NCI-H2081 (cell line): ENCODE measurements at regions not wholly inside any gene's neighbourhood (a gene's known extent, or its start where the extent isn't known, plus 50 kb on each side); places are given as distances from the start of the nearest gene placed in this dataset.
"Not testable (repeated sequence)": the region's sequence is repeated elsewhere in the genome, so short reads cannot be mapped to it uniquely, and the experiment has no call there.

Experiments
- DNase-seq, 2 experiments: peaks; one replicate each; lab custom pipeline; 2025; lab: John Stamatoyannopoulos, UW

DNA sequence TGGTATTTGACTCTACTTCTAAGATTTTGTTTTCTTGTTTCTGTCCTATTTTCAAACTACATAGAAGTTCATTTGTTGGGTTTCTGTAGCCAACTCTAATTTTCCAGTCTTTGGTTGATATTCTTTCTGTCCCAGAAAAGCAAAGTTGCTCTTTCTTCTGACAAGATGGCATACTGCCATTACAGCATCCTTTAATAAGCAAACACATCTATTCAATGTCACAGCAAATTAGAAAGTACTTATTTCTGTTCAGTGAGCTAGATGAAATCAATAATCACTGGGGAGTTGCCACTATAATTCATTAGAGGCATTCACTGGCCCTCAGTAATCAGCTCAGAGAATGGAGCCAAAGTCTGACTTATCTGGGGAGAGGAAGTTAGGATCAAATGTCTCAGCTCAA lies 1258.0 kb upstream of the IGFBP7 start:
- DNase-seq: peak; percentile 10 to 84

- no peak for DNase-seq
Measured at GRCh38 chr4:58360354-58361133, 1250.4 kb upstream of the IGFBP7 start.

- no peak for DNase-seq
Measured at GRCh38 chr4:58359590-58359989, 1249.4 kb upstream of the IGFBP7 start.

DNA sequence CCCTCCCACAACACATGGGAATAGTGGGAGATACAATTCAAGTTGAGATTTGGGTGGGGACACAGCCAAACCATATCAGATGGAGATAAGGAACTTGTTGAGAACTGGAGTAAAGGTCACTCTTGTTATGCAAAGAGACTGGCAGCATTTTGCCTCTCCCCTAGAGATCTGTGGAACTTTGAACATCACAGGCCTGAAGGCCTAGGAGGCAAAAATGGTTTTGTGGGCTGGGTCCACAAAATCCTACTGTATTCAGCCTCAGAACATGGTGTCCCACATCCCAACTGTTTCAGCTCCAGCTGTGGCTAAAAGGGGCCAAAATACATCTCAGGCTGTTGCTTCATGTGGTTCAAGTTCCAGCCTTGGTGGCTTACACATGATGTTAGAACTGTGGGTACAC lies 1247.8 kb upstream of the IGFBP7 start:
- DNase-seq: no peak

GRCh38 chr4:58325070-58325469 lies 1214.9 kb upstream of the IGFBP7 start:
- DNase-seq: no peak

DNA sequence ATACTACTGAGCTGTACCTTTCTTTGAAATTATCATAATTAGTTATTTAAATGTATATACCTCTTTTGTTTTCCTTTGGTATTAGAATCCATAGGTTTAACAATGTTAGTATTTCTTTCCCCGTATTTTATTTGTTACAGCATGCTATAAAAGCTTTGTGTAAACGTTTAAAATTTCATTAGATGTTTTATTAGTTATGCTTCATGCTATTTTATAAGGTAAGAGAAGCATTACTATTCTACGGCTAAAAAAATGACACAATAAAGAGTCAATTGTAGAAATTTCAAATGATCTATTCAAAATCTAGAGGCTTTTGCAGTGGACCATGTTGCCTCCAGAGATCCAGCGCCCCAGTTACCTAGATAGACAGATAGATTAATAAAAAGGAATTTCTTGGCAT lies 1203.3 kb upstream of the IGFBP7 start:
- no peak for DNase-seq

DNA sequence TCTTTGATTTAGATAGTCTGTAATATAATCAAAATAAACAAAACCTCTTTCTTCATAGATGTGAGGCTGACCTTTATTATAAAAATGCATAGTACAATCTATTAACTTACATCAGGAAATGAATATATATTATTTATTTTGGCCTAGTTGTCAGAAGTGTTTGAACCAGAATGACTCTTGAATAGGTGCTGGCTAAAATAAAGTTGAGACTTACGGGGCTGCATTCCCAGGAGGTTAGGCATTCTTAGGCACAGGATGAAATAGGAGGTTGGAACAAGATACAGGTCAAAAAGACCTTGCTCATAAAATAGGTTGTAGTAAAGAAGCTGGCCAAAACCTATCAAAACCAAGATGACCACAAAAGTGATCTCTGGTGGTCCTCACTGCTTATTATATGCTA lies 1193.3 kb upstream of the IGFBP7 start:
- DNase-seq: no peak

DNA sequence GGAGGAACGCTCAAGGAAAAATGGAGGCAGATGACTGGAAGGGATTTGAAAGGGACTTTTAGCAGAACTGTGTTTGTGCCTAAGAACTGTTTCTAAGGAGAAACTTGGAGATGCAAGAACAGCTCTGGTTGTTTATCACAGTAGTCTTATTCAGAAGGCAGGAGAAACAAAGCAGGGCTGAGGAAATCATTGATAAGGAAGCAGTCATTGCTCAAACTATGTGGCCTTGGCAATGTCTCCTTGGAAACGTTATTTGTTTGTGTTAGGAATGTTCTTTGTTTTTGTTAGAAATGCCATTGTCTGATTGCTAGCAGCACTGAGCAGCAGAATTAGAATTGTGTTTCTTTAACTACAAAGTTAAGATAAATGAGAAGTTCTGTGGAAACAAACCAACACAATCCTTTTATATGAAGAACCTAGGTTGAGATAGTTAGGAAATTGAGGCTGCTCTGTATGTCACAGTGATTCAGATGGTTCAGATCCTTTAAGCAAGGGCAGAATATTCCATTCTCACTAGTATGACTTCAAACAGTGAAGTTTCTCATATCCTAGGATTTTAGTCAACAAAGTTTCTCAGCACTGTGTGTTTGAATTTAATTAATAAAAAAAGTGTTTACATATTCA lies 1191.3 kb upstream of the IGFBP7 start:
- no peak for DNase-seq

- peak in 1 of 2 experiments; percentile 20 for DNase-seq
Measured at GRCh38 chr4:58286335-58286734, 1176.2 kb upstream of the IGFBP7 start.

DNA sequence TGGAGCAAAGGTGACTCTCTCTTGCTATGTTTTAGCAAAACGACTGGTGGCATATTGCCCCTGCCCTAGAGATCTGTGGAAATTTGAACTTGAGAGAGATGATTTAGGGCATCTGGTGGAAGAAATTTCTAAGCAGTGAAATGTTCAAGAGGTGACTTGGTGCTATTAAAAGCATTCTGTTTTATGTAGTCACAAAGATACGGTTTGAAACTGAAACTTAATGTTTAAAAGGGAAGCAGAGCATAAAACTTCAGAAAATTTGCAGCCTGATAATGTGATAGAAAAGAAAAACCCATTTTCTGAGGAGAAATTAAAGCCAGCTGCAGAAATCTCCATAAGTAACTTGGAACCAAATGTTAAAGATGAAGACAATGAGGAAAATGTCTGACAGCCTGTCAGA lies 1170.7 kb upstream of the IGFBP7 start:
- DNase-seq: not testable (repeated sequence)

GRCh38 chr4:58275856-58276255 lies 1165.7 kb upstream of the IGFBP7 start:
- no peak for DNase-seq

DNA sequence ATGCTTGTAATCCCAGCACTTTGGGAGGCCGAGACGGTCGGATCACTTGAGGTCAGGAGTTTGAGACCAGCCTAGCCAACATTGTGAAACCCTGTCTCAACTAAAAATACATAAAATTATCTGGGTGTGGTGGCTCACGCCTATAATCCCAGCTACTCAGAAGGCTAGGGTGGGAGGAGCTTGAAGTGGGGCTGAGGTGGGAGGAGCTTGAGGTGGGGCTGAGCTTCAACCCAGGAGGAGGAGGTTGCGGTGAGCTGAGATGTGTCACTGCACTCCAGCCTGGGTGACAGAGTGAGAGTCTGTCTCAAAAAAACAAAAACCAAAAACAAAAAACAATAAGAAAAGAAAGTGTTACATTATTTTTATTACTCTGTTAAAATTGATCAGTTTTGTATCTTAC lies 1164.4 kb upstream of the IGFBP7 start:
- no peak for DNase-seq

- DNase-seq: no peak
Measured at GRCh38 chr4:58272311-58272710, 1162.1 kb upstream of the IGFBP7 start.

- DNase-seq: no peak
Measured at GRCh38 chr4:58265734-58266133, 1155.5 kb upstream of the IGFBP7 start.

DNA sequence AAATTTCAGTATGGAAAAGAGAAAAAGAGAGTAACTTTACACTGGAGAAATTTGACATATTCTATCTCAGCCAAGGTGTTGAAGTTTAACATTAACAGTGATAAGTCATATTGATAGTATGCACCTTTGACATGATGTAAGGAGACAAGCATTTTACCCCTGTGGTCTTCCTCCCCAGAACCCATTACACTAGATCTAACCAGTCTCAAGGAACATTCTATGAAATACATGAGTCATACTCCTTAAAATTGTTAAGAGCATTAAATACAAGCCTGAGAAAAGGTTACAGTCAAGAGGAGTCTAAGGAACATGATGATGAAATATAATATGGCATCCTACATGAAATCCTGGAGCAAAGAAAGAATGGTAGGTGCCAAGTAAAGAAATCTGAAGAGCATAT lies 1151.3 kb upstream of the IGFBP7 start:
- DNase-seq: no peak

- no peak for DNase-seq
Measured at GRCh38 chr4:58254291-58254690, 1144.1 kb upstream of the IGFBP7 start.

DNA sequence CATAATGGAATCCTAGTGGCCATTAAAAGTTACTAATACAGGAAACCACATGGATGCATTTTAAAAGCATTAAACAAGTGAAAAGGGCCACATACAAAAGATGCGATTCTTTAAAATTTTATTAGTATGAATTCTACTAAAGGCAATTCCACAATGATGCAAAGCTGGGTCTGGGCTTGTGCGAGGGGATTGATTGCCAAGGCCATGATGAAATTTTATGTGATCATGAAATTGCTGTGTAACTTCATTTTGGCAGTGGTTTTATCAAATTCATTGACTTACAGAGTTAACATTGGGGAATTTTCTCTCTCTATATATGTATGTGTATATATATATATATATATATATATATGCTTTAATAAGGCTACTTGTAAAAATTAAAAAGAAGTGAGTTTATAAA lies 1142.5 kb upstream of the IGFBP7 start:
- DNase-seq: no peak

DNA sequence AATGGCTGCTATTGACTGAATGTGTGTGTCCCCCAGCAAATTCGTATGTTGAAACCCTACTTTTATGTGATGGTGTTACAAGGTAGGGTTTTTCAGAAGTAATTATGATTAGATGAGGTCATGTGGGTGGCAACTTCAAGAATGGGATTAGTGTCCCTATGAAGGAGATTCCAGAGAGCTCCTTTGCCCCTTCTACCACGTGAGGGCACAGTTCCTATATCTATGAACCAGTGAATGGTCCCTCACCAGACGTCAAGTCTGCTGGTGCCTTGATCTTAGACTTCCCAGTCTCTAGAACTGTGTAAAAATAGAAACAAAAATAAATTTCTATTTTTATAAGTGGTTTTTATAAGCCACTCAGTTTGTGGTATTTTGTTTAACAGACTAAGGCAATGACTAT lies 1137.6 kb upstream of the IGFBP7 start:
- DNase-seq: no peak

GRCh38 chr4:58225460-58225859 lies 1115.3 kb upstream of the IGFBP7 start:
- no peak for DNase-seq

GRCh38 chr4:58219179-58219578 lies 1109.0 kb upstream of the IGFBP7 start:
- DNase-seq: no peak

DNA sequence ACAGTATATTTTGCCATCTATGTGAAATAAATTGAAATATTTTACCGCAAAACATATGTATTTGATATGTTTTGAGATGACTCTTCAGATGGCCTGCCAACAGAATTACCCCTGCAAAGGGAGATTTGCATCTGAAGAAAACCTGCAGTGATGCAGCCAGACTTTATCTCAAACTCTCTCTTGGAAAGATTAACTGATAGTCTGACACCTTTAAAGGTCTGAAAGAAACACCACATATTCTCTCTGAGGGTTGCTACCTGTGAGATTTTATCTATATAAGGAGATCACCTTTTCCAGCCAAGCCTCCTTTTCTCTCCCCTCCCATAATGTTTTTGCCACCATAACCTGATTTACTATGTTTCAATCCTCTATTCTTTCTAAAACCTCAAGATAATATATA lies 1106.3 kb upstream of the IGFBP7 start:
- no peak for DNase-seq

DNA sequence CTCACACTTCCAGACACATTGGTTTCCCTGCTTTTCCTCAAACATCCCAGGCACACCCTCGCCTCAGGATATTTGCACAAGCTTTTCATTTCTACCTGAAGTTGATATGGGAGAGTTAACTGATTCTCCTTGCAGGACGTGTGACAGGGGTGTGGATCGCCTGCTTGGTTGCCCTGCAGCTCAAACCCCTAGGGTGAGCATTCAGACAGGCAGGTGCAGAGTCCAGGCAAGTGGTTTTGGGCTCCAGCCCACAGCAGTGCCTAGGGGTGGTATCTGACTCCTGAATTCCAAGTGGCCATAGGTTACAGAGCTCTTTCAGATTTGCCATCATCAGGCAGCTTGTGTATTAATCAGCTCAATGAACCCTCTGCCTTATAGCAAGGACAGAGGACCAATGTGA lies 1104.2 kb upstream of the IGFBP7 start:
- DNase-seq: no peak

GRCh38 chr4:58209551-58209950 lies 1099.4 kb upstream of the IGFBP7 start:
- DNase-seq: no peak

GRCh38 chr4:58209001-58209400 lies 1098.8 kb upstream of the IGFBP7 start:
- no peak for DNase-seq
